Activated CD4-positive, alpha-beta T cell treated with anti-CD3 and anti-CD28 coated beads, Interleukin-10, Interleukin-2, amounts not matched to agents 100 ng/mL and 50 ng/mL, durations not matched to agents 16 hours and 8 hours (primary cell): ENCODE measurements at regions not wholly inside any gene's neighbourhood (a gene's known extent, or its start where the extent isn't known, plus 50 kb on each side); places are given as distances from the start of the nearest gene placed in this dataset.

Experiments used
- DNase-seq: peaks from one replicate; pipeline ENCODE4 v3.0.0-alpha.2; 2020

DNA sequence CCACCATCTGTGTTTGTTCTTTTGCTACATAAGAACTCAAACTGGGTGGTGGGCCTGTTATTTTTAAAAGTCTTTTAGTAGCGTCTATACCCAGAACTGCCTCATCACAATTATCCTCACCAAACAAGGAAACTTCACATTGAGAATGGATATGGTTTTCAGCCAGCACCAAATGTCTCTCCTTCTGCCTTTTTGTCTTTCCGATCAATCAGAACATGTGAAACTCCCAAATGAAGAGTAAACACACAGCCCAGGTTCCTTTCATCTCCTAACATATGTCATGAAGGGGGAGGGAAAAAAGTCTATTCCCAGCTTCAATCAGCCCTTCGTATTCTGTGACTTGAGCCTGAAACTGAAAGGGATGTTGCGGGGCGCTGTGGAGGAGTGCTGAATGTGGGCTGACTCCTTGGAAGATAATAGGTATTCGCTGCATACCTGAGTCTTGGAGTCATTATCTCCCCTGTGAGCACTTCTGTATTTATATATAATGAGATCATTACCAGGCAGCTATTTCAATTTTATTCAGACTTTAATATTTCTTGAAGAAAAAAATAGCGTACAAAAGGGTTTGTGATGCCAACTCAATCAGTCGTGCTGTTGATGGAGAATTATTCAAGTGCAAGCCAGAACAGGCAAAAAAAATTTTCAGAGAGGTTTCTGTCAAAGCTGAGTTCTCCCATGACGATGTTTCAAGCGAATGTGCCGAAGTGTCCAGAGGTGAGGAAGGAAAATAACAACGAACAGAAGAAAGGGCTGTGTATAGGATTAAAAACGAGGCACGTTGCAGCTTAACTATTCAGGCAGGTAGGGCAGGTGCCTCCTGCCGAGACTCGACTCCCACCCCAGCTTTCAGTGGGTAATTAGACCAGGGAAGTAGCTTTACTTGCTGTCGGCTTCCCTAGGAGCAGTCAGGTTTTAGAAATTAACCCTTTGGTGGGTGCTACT is 163.9 kb upstream of the NOCT start:
- DNase-seq, result no peak

DNA sequence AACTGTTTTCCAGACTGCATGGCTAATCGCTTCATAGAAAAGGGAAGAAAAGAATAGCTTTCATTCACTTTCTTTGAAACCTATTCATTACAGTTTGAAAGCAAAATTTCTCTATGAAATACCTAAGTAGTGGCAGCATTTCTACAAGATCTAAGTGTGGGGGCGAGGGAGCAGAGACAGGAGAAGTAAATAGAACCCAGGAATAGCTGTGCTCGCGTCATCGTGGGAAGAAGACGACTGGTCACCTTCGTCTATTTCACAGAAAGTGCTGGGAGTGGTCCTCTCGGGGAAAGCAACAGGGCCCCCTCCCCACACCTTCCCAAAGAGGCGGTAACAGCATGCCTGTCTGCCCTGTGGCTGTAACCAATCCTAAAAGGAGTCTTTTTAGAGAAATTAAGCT is 169.9 kb upstream of the NOCT start:
- no peak for DNase-seq

DNA sequence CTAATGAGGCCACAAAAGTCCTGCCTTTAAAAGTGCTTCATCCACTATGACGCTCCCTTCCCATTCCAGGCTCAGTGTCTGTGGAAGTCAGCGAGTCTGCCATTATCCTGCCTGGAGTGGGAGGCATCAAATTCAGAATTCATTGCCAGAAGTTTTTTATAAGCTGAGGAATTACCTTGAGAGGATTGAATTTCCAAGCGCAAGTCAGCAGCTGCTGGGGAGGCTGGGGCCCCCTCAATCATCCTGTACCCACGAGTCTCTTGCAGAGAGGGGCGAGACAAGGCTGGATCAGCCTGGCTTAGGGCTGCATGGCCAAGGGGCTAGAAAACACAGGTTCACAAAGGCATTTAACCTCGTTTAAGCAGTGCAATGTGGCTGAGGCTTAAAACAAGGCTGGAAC is 170.5 kb upstream of the NOCT start:
- no peak for DNase-seq

DNA sequence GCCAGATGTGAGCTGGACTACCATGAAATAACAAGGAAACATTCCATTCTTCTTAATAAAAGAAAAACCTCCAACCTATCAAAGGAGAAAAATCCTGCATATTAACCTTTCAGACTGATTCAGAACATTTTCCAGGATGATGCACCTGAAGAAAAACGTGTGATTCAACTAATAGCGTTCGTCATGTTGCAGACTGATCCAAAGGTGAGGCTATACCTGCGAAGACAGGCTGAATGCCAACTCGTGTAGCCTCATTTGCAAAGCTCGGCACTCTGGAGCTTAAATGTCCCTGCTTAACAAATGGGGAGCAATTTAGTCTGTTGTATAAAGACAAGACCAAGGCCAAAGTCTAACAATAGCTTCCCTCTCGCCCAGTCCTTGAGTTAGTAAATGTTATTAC is 172.0 kb upstream of the NOCT start:
- no peak for DNase-seq

DNA sequence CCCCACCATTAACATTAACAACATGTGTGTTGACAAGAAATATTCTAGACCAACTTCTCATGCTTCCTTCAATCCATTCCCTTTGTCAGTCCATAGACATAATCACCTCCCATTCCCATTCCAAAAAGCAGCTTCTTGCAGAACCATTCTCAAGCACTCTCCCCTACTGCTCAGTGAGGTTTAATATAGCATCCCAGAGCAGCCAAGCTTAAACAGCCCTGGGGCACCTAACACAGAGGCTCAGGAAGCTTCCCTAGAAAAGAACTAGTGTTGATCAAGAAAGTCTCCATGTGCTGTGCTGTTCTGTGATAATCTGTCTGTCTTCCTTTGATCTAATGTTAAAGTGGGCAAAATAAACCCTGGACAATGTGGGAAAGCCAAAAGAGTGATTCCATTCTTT is 174.2 kb upstream of the NOCT start:
- DNase-seq, result no peak

DNA sequence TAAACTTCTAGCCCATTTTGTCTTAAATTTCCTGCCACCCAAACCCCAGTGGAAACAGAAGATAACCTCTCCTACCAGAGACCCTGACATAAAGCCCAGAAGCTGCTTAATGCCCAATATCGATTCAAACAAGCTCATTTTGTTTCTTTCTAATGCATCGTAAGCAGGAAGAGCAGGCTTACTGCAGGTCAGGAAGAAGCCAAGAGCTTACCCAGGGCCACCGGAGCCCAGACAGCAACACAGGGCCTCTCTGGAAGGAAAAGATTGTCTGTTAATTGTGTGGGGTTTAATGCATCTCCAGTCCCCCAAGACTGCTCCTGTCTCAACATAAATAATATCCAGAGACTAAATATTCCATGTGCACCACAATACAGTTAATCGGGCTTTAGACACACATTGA is 177.3 kb upstream of the NOCT start:
- DNase-seq, result no peak

DNA sequence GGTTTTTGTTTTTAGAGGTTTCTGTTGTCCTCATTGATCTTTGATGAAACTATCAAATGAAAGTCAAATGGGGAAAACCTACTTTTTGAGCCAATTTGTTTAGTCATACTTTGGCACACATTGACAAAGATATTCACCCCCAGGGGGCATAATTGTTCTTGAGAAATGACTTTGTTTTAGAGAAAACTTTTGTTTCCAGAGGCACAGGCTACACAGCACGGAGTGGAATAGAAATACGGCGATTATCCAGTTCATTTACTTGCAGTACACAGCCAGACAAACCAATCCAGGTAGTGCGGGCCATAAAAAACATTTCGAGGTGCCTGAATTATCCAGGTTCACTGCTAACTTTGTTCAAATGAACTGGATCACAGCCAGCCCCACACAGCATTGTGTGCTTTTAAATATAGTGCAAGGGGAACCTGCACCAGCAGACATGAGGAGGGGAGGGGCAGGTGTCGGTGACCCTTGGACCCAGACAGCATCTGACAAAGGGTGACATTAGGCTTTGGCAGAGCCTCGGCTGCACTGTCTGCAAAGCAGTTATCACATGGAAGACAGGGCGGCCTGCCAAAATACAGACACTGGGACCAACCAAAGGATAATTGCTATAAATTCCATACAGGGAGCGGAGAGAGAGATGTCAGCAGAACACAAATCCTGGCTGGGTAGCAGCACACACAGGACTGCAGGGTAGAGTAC is 179.6 kb upstream of the NOCT start:
- DNase-seq, result no peak

DNA sequence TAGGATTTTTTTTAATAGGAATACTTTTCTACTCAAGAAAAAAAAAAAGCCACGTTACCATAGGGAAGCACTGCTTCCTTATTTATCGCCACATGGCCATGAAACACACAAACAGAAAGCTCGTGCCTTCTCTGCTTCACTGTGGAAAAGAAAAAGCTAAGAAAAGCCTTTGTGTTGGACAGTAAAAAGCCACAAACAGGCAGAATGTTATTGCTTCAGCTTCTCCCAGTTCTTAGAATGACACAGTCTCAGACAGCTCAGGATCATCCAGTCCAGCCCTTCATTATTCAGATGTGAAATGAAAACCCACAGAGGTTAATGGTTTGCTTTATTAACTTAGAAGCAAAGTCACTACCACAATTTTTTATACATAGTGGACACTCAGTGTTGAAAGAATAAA is 181.6 kb upstream of the NOCT start:
- DNase-seq, result no peak

DNA sequence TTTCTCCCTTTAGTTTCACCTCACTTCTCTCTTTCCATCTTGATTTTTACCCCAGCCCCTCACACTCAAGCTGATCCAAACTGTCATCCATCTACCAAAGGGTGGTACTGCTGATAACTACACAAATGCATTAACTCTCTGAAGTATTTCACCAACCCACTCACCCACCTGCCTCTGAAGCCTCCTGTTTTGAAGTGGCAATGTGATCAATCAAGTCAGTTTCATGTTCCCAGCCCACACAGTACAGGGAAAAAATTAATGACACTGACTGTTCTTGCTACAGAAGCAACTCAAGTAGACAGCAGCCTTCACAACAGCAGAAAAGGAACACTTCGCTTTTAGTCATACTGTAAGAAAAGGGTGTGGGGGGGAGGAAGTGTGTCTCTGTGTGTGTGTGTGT is 183.0 kb upstream of the NOCT start:
- DNase-seq, result peak; percentile 5

DNA sequence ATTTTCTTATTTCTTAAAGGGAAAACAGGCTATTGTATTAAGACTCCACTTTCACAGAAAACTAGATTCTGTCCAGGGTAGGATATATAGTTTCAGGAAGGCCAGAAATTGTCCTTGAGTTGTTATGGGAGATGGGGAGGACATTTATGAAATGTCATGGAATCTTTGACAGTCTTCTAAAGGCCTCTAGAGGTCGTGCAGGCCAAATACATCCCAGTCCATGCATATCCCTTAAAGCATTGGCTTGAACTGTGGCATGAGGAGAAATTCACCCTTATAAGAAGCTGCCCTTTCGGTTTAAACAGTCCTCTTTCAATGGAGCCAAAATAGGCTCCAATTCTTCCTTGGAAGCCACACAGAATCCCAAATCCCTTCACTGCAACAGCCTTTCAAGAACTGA is 183.6 kb upstream of the NOCT start:
- DNase-seq, result no peak

DNA sequence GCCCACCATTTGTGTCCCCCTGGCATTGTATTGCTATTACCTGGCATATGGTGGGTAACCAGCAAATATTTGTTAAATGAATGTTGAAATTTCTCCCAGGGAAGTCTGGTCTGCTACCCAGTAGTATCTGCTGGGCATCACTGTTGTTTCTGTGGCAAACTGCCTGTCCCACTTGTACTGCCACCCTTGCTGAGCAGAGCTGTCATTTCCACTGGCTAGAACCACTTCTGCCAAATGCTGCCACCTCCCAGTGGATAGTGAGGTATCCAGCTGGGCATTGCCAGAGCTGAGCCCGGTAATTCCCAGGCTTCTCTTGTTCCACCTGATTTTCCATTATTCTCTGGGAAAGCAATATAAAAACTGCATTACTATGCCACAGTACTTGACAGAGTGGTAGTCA is 186.7 kb upstream of the NOCT start:
- no peak for DNase-seq

DNA sequence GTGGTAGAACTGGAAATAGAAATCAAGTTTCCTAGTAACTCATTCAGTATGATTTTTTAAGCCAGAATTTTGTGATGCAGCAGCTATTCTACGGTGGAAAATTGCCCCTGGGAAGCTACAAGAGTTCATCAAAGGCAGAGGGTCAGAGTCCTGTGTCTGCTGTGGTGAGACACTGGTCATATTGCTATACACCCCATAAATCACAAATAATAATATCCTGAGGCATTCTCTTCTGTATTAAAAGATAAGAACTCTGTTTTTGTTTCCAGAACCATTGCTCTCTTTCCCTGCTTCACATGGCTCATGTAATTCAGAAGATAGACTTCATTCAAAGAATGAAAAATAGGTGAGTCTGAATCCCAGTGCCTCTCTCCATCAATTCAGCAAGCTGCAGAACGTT is 188.8 kb upstream of the NOCT start:
- DNase-seq, result no peak

DNA sequence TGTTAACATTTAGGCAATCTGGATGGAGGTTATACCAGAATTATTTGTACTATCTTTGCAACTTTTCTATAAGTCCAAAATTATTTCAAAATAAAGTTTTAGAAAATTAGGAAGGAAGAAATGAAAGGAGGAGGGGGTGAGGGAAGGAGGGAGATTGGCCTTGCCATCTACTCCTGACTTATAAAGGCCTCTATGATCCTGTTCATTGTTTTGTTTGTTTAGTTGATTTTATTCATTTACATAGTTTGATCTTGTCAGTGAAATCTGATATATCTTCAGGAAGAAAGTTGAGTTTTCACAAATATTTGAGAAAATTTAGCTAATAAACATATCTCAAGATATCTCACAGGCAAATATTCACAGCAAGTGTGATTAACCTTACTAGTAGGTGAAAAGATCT is 189.3 kb upstream of the NOCT start:
- no peak for DNase-seq

DNA sequence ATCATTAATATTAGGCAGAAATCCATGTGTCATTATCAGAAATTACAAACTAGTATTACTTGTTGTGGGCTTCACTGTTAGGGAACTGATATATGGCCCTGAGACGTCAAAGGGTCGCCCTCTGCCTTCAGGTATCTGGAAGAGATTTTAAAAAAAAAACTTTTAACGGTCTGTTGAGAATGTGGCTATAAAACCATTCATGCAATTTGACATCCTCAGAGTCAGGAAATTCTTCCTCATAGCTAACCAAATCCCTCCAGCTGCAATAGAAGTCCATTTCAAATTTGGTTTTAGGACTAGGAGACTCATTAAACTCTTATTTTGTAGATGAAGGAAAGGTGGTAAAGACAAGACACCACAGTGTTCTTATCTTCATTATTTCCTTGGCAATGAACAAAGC is 194.2 kb upstream of the NOCT start:
- DNase-seq, result no peak

DNA sequence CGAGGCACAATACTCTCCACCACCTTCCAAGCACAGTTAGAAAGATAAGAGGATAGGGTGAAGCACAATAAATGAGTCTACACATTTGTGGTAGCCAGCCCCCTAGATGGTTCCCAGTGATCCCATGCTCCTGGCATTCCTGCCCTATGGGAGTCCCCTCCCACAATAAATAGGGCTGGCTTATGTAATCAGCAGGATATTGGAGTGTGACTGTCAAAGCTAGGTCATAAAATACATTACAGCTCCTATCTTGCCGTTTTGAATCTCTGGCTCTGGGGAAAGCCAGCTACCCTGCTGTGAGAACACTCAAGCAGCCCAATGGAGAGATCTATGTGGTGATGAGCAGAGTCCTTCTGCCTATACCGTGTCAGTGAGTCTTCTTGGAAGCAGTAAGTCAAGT is 198.7 kb upstream of the NOCT start:
- DNase-seq, result no peak

DNA sequence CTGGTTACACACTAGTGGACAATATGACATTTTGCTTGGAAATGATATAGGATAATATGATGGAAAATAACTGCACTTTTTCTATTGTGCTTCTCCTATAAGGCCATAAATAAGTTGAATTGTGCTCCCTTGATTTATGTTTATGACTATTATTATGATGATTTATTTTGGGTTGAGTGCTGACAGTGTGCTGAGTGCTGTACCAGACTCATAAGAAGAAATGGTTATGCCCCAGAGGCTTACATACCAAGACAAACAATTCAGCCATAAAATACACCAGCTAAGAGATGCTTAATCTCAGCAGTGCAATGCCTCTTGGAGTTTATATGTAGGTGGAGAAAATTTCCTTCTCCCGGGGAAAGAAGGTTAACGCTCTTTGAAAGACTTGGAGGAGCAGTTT is 199.8 kb upstream of the NOCT start:
- DNase-seq, result no peak

DNA sequence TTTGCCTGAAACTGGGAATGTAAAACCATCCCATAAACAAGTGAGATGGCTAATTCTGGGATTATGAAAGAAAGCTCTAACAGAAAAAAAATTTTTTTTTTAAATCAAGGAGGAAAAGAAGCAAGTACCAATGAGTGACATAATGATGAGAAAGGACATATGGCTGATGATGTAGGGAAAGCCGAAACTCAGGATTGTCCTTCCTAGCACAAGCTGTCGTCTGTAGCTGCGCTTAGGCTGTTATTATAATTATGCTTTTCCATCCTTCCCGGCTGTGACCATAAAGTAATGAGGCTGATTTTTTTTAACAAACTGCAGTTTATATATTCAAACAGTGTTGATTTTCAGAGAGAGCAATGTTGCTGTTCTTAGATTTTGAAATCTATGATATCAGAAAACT is 209.8 kb upstream of the NOCT start:
- no peak for DNase-seq

DNA sequence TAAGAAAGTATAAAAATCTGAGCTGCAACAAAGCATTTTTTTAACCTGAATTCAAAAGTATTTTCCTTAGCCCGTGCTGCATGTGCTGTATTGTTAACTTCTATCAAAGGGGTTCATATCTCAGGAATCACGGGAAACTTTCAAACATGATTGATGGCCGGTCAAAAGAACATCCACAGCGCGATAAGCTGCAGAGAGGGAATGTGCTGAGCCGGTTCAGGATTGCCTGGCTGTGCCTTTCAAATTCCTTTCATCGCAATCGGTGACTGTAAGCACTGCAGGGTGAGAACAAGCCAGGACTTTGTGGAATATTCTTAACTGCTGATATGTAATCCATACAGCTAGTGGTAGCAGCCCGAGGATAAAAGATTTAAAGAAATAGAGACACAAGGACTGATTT is 210.9 kb upstream of the NOCT start:
- DNase-seq, result no peak

DNA sequence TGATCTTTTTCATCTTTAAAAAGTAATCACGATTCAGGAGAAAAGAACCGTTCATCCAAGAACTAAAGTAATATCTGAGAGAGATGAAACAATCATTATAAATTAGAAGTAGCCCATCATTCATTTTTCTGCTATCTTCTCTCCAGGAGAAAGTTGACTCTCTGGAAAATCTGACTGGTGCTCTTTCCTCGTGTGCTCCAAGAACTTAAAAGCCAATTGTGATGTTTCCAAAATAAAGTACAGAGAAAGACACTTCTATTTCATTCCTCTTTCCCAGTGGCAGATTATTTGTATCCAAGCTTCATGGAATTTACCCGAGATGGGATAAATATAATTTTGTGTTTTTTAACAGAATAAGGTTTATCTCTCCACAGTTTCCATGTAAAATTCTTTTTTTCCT is 212.5 kb upstream of the NOCT start:
- DNase-seq, result no peak

DNA sequence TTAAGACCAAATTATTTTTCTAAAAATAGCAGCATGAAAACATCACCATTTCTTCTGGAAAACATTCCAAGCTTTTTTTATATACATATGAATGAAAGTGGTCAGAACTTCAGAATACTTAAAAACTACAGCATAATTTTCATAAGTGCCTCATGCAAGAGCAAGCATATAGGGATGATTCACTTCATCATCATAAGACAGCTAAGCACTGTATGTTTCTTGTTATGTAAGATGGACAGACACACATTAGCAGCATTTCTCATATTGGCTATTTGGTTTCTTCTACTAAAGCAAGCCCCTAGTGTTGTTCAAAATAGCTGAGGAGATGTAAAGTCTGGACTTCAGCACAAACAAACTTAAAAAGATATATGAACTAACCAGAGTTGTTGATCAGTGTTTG is 213.1 kb upstream of the NOCT start:
- no peak for DNase-seq

DNA sequence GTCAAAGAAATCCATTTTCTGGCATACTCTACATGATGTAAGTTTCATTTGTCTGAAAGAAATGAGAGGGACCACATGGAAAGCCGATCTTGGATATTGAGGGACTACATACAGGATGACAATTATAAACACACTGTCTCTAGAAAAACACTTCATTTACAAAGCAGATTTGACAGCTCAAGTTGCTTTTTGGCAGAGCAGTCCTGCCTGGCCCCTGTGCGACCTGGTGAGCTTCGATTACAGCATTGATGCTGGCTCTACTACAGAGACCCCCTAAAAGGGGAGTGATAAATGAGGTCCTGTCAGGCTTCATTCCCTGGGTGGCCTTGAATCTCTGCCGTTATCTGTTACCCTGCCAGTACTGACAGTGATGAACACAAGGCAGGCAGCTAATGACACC is 215.2 kb upstream of the NOCT start:
- no peak for DNase-seq

DNA sequence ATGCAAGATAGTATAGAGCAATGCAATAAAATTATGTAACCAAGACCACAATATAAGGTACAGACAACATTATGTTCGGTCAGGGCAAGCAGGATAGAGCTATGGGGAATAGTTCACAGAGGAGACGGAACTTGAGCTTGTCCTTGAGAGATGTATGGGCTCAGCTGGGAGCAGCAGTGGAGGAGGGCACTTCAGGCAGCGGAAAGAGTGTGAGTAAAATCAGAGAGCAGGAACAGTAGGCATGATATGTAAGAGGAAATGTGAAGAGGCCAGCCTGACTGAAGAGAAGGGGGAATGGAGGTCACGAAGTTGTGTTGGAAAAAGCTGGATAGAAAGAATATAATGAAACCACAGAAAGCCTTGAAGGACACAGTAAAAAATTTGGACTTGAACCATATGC is 217.2 kb upstream of the NOCT start:
- DNase-seq, result no peak

DNA sequence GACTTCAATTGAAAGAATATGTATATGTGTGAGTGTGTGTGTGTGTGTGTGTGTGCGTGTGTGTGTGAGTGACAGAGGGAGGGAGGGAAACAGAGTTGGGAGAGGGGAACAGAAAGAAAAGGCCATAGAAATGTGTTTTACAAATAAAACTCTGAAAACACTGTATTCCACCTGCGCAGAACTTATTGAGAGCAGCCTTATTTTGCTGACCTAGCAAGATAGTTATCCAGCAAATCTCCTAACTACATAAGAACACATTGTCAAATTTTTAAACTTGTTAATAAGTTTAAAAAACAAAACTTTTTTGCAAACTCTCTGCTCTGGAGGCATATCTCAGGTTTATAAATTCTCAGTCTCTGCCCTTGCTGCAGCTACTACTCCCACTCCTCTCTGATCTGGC is 217.9 kb upstream of the NOCT start:
- DNase-seq, result no peak

DNA sequence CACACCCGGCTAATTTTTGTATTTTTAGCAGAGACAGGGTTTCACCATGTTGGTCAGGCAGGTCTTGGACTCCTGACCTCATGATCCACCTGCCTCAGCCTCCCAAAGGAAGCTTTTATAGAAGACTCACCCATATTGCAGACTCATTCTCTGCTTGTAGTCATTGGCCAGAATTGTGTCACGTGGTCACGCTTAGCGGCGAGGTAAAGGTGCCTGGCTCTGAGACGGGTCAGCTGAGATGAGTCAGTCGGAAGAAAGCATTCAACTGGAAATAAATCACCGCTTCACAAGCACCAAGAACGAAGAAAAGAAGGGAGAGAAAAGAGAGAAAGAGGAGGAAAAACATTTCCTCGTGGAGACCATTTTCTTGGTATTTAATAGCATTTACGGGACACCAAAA is 218.8 kb upstream of the NOCT start:
- no peak for DNase-seq
